Suppressor macrophage (primary cell): ENCODE measurements at regions not wholly inside any gene's neighbourhood (a gene's known extent, or its start where the extent isn't known, plus 50 kb on each side); places are given as distances from the start of the nearest gene placed in this dataset.

ENCODE experiments used
- DNase-seq, 4 experiments: peaks; one replicate each; pipeline ENCODE4 v3.0.0-alpha.2; 2020 to 2022

DNA sequence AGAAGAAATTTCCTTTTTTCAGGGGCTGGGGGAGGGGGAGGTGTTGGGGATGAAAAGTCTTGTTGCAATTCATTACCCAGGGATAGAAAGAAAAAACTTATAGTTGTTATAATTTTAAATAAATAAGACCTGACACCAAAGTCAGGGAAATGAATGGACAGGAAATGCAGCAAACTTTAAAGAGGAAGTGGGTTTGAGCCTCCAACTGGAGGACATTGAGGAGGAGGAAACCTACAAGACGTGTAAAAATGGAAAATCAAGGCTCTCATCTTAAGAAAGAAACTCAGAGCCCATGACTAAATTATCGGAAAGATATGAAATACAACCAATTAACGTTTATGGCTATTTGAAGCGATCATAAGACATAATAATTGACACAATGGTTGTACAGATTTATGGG lies 54.4 kb downstream of the NIBAN1 start:
- peak; percentile 24 to 65 (median 51) for DNase-seq

DNA sequence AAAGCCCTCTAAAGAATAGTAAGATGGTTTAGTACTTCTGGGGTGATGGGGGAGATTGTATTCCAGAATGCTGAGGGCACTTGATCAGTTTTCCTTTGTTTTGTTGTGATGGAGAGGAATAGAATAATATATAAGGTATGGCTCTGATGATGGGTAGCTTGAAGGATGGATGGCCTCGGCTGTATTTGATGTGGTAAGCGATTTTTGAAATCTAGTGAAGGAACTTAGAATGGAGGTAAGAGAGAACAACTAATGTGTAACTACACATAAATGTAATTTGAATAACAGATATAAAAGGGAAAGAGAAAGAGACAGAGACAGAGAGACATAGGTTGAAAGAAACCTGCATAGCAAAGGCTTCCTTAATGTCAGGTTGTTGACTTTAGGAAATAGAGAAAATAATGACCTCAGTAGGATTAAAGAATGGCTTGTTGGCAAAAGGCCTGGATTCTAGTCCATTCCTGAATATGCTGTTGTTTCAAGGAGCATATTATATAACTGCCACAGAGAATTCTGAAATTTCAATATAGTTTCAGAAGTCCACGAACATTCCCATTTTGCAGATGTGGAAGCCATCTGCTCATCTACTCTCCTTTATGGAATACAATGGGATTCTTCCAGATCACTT lies 58.7 kb downstream of the NIBAN1 start:
- DNase-seq: no peak

DNA sequence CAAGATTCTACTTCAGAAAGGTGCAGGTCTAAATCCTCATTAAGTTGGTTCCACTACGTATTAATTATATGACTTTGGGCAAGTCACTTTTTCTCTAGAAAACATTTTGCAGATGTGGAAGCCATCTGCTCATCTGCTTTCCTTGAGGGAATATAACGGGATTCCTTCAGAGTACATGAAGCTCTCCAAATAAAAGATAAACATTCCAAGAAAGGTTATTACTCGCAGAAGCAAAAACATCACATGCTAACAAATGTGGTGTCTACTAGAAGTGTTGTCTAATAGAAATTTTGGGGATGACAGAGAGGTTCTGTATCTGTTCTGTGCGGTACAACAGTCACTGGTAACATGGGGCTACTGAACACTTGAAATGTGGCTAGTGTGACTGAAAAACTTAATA lies 60.2 kb downstream of the NIBAN1 start:
- DNase-seq: no peak

DNA sequence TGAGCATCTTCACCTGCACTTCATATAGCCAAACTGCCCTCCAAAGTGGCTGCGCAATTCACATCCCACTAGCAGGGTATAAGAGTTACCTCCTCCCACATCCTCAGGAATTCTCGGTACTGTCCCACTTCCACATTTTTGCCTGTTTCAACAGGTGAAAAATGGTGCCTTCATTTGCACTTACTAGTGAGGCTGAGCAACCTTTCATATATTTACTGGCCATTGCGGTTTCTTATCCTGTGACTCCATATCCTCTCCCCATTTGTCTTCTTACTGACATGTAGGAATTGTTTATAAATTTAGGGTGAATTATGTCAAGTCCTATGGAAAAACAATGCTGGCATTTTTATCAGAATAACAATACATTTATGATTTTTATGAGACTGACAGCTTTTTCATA lies 61.9 kb downstream of the NIBAN1 start:
- DNase-seq: no peak

DNA sequence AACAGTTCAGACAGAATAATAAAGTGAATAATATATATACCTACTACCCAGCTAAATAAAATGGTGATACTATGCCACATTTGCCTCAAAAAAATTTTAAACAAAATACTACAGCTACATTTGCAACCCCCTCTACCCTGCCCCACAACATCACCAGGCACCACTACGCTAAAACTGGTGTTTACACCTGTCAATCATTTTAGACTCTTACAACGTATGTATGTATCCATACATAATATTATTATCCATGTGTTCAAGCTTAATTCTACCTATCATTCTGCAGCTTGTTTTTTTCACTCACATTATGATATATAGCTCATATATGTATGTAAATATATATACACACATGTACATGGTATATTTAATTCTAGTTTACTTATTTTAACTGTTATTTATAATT lies 62.5 kb downstream of the NIBAN1 start:
- no peak for DNase-seq

DNA sequence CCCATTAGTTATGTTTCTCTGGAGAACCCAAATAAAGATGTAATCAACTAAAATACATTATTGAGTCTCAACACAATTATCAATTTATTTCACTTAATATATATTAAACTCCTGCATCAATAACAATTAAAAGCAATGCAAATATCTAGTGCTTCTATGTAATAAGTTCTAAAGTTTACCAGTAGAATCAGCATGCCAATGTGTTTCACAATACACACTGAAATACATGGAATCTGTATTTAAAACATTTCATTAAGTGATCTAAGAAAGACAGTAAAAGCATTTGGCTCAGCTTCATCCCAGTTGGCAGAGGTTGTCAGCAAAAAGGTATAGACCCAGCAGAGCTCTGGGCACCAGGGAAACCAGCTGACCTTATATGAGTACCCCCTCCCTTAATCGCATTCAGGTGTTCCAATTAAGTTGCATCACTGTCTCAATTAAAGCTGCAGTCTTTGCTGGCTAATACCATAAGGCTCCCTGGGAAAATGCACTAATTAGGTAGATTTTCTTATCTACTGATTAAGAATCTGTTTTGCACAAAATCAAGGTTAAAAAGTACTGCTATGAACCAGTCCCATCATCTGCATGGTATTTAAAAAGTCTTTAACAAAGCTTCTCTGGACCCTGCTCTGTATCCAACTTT lies 63.1 kb downstream of the NIBAN1 start:
- no peak for DNase-seq

DNA sequence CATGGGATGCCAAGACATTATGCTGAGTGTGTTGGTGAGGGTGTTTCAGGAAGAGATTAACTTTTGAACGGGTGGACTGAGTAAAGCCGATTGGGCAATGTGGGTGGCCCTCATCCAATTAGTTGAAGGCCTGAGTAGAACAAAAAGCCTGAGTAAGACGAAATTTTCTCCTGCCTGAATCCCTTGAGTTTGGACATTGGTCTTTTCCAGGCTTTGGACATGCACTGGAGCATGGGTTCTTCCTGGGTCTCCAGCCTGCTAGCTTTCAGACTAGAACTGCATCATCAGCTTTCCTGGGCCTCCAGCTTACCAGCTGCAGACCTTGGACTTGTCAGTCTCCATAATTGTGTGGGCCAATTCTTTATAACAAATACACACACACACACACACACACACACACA lies 63.6 kb downstream of the NIBAN1 start:
- DNase-seq: peak in 2 of 4 experiments; percentile 6 to 10

DNA sequence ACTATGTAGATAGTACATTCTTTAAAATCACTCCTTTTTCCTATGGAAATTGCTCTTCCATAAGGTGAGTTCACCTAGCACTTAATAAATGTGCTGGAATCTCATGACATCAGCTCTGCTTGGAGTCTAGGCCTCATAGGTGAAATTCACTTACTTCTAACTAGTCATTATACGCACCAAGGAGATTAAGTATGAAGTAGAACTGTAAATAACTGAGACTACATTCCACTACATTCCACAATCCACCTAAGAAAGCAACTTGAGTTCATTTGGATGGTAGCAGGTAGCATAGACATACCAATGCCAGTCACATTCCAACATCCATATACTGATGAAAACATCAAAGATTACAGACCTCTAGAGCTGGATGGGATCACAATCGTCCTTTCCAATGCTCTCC lies 64.3 kb downstream of the NIBAN1 start:
- no peak for DNase-seq

DNA sequence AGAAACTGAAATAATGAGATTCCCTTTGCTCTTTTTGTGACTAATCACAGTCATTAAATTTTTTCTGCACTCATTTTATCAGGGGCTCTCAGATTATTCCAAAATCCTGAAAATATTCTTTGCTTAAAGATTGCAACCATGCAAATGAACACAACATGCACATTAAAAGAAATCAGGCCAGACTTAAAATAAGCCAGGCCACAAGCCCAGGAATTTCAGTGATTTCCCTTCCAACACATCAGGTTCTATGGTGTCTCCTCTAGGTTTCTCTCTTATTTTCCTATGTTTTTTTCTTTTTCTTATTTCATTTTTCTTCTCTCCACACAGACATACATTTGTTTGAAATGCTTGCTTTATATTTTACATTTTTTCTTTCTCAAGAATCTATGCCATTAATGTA lies 65.3 kb downstream of the NIBAN1 start:
- no peak for DNase-seq

DNA sequence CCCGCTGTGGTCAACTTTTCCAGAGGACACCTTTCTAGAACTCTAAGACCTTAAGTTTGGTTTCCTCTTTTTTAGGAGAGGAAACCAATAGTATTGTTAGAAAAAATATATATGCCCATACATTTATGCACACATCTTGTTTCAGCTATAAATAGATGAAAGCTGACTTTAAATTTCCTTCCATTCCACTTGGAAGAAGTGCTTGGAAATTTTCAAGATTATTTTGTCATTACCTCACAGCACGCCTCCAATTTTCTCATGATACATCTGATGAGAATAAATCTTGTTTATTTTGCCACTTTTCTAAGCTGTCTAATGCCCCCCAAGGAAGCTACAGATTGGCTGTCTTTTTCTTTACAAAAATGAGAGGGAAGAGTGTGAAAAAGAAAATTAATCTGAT lies 65.8 kb downstream of the NIBAN1 start:
- no peak for DNase-seq

DNA sequence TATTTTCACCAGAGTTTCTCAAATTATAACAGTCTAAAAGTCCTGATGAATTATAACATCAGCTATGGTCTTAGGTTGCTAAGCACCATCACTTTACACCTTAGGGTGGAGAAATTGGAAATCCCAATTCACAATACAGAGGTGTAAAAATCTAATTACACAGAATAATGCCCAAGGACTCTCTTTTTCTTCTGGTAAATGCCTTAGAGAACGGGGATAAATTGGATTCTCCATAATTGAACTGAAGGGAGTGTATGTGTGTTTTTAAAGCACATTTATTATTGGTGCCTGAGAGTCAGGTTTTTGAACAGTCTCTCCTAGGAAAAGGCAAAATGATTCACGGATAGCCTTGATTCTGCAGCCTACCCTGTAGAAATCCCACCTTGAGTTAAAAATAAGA lies 66.8 kb downstream of the NIBAN1 start:
- DNase-seq: no peak

DNA sequence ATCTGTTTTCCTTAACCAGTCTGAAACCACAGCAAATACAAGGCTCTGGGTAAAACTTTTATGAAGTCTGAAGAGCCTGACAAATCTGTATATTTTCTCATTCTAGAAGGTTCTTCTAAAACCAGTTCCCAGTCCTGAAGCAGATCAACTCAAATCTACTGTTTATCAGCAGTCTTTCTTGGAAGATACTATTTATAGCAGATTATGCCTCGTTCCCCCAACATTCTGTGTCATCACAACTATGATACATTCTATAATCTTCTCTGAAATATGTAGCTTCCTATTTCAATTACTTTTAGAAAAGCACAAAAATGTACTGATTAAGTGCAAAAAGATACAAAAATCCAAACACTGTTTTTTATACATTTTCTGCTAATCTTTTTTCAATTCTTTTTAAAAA lies 67.5 kb downstream of the NIBAN1 start:
- DNase-seq: peak in 2 of 4 experiments; percentile 32 to 43

DNA sequence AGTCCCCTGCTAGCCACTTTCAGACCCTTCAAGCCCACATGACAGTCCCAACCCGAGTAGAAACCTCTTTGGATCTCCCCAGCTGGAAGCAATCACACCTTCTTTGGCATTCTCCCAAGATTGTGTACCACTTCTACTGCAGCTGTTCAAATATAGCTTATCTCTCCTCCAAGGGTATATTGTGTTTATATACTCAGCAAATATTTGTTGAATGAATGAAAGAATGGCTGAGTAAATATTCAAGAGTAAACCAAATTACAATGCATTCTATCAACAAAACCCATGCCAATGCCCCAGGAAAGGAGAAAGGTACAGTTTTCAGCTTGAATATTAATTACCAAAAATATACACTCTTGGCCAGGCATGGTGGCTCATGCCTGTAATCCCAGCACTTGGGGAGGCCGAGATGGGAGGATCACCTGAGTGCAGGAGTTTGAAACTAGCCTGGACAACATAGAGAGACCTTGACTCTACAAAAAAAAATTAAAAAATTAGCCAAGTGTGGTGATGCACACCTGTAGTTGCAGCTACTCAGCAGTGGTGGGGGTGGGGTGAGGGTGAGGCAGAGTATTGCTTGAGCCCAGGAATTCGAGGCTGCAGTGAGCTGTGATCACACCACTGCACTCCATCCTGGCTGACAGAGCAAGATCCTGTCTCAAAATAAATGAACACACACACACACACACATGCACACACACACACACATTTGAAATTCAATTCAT lies 68.5 kb downstream of the NIBAN1 start:
- DNase-seq: no peak

DNA sequence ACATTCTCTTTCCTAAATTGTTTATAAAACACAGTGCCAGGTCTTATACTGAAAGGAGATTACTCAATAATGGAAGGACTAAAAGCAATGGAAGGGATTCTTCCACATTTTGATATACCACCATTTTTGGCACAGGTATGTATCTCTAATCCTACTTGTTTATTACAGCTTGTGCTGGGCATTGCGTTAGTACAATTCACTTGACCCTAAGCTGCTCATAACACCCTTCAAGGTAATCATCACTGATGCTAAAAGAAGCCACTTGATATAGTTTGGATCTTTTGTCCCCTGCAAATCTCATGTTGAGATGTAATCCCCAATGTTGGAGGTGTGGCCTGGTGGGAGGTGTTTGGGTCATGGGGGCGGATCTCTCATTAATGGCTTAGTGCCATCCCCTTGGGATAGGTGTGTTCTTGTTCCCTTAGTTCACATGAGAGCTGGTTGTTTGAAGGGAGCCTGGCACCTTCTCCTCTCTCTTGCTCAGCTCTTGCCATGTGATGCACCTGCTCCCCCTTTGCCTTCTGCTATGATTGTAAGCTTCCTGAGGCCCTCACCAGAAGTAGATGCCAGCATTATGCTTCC lies 71.1 kb downstream of the NIBAN1 start:
- no peak for DNase-seq

DNA sequence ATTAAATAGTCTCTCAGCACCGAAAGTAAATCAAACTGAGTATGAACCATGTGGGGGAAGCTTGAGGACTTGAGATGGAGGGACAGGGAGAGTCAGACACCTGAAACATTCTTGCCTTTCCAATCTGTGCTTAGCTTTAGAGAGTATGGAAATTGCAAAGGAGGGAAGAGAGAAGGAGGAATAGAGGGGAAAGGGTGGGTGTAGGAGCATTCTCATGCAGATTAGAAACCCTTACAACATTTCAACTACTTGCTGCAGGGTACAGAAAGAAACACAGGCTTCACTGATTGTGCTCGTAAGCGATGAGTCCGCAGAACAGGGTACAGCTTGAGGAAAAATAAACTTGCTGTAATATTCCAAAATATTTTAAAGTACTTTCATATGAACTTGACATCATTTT lies 73.8 kb downstream of the NIBAN1 start:
- DNase-seq: no peak

DNA sequence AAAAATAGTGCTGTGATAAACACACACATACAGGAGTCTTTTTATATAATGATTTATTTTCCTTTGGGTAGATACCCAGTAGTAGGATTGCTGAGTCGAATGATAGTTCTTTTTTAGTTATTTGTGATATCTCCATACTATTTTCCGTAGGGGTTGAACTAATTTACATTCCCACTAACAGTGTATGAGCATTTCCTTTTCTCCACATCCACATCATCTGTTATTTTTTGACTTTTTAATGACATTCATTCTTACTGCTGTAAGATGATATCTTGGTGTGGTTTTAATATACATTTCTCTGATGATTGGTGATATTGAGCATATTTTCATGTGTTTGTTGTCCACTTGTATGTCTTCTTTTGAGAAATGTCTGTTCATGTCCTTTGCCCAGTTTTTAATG lies 78.3 kb downstream of the NIBAN1 start:
- no peak for DNase-seq

DNA sequence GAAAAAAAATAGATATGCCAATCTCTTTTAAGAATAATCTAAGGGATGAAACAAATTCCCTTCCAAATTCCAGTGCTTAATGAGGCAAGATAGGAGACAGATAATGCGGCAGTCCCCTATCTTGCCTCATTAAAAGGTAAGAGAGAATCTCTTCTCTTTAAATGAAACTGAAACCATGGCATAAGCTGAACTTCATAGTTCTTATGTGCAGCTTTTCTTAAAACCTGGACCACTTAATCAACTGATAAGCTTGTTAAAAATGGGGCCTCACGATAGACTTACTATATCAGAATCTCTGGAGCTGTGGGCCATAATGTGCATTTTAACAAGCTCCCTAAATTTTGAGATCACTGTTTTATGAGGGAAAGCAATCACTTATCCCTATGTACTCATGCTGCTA lies 79.2 kb downstream of the NIBAN1 start:
- DNase-seq: no peak

DNA sequence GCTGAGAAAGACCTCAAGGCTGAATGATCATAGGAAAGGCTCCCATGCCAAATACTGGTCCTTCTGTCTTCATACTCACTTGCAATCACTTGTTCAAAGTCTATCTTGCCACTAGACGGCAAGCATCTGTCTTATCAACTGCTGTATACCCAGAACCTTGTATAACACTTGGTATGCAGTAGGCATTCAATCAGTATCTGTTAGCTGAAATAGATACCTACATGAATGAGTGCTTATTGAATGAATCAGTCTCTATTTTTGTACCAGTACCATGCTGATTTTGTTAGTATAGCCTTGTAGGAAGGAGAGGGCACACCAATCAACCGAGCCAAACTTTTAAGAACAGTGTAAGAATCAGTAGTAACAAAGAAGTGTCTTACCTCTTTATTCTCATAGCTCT lies 80.6 kb downstream of the NIBAN1 start:
- DNase-seq: no peak

DNA sequence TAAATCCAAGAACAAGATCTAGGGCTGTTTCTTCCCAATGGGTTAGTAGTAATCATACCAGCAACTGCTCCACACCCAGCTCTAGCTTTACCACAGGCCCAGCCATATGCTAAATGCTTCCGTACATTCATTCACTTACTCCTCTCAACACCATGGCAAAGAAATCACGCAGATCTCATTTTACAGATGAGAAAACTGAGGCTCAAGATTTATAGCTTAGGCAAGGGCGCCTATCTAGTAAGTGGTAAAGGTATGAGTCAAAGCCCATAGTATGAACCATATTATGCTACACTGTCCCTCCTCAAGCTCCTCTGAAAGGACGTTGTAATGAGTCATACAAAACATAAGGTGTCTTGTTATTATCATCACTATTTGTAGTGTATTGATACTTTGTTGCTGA lies 82.2 kb downstream of the NIBAN1 start:
- no peak for DNase-seq

DNA sequence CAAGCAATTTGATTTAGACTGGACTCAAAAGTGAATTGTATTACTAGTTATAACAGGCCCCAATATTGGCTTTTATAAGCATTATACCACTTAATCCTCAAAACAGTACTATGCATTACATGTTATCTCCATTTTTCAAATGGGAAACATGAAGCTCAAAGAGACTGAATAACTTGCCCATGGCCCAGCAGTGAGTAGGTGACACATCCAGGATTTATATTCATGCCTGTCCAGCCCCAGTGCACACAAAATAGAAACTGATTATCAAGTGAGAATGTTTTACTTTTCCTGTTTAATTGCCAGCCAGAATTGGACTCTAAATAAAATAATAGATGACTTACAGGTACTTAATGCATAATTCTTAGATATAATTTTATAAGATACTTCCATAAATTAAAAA lies 82.9 kb downstream of the NIBAN1 start:
- no peak for DNase-seq

DNA sequence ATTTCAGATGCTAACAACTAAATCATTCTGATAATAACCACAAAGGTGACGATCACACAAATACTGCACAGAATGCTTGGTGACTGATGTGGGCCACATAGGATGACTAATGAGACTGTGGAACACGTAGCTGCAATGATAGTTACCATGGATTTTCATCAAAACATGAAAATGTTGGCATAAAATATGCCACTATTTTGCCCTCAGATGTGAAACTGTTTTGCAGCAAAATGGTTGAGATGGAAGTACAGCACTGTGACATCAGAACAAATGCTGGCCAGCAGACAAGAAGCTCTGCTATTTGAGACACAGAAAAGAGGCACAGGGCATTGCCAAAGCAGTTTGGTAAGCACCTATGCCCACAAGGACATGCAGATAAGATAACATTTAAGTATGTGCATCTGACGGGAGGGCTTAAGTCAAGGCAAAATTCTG lies 83.8 kb downstream of the NIBAN1 start:
- DNase-seq: no peak

DNA sequence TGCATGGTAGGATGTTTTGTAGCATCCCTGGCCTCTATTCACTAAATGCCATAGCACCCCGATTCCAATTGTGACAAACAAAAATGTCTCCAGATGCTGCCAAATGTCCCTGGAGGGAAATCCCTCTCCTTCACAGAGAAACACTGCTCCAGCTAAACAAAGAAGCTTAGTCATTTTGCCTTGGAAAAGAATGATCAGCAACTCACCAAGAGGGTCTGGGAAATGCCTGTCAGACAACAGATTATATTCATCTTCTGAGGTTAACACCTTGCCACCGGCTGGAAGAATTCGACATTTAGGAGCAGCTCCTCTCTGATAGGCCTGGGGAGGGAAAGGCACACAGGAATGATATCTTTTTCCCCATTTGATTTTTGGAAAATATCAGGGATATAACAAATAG lies 84.4 kb downstream of the NIBAN1 start:
- DNase-seq: no peak

DNA sequence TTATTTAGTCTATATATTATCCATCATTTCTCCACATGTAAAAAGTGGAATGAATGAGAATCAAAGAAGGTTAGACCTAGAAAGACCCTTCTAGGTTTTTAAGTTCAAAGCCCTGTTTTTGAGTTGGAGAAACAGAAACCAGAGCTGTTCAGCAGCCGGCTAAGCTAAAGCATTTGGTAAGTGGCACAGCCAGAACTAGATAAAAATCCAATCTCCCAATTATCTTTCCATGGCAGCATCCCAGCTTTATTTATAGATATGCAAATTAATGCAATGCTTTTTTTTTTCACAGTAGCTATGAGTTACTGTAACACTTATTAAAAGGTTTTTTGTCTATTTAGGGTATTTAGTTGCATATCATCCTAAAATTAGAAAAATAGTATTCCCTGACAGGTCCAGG lies 85.1 kb downstream of the NIBAN1 start:
- DNase-seq: no peak

DNA sequence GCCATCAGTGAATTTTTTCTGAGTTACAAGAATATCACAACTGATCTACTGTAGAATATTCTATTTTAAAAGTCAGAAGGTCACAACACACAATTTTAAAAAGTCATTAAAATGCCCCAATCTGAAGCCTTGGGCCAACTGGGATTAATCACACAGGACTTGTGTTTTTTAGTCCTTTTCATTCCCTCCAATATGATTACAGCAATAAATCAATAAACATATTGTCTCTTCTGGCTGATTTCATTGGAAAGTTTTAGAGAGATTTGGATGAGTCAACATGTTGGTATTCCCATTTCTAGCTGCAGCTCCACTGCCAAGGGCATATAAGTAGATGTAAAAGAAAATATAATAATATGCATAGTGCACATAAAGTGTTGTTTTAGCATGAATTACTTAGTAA lies 85.8 kb downstream of the NIBAN1 start:
- no peak for DNase-seq
